Nucleus accumbens (tissue), 56 donors: ENCODE measurements at regions not wholly inside any gene's neighbourhood (a gene's known extent, or its start where the extent isn't known, plus 50 kb on each side); places are given as distances from the start of the nearest gene placed in this dataset.

Experiments used
- DNase-seq, 56 donors: peaks; one replicate each; lab custom pipeline; 2025; lab: John Stamatoyannopoulos, UW

DNA sequence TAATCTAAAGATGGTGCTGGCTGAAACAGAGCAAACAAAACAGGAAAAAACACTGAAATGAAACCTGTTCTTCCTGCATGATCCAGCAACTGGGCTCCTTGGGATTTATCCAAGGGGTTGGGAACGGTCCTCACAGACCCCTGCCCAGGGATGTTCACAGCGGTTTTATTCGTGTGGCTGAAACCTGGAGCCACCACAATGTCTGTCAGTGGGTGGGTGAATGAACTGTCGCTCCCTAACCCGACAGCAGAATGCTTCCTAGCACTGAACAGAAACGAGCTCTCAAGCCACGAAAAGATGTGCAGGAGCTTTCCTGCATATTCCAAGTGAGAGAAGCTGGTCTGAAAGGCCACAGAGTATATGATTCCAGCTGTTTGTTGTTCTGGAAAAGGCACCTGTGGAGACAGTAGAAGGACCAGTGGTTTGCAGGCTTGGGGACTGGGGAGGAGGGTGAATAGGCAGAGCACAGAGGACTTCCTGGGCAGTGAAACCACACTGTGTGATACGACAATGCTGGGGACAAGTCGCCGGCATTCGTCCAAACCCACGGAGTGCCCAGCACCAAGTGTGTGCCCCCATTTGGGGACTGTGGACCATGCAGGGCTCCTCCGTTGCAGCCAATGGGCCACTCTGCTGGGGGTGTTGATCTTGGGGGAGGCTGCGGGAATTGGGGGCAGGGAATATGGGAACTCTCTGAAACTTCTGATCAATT, 73.9 kb downstream of the TEX29 start:
- DNase-seq = no peak

- no peak for DNase-seq
These were observed 75.3 kb downstream of the TEX29 start for GRCh38 chr13:111395511-111396393.

GRCh38 chr13:111396457-111396856, 76.0 kb downstream of the TEX29 start:
- no peak for DNase-seq

DNA sequence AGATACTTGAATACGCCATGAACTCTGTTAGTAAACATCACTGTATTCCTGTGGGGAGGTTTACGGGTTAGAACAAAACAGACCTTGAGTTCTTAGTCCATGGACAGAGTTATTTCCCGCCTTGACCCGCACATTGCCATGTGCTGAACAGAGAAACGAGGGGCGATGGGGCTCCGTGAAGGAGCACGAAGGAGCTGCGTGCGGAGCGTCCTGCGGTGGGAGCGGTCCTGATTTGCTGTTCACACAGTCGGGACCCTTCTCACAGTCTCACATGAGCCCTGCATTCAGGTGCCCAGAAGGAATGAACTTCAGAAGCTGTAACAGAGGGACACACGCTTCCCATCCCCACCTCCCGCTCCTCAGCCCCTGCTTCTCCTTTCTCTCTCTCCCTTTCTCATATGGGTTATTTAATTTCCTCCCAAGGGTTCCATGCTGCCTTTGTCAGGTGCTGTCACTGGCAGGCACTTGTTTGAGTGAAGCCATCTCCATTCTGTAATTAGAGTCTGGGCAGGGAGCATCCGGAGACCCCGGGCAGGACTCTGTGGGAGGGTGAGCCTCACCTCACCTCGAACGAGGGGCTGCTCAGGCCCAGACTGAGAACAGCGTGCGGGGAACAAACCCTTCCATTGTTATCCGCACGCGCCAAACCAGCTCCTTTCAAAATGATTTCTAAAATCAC, 76.9 kb downstream of the TEX29 start:
- no peak for DNase-seq

DNA sequence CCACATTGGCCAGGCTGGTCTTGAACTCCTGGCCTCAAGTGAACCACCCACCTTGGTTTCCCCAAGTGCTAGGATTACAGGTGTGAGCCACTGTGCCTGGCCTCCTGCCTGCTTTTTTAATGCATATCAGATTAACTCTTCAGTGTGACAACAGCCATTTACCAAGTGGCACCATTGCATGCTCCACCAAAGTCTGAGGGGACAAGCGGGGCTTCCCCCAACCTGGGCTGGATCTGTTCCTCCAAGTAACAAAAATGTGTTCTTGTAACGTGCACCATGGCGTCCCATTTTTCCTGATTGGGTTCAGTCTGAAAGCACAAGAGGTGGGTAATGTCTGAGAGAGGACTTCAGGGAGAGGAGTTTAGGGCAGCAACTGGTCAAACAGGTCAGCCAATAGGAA, 77.8 kb downstream of the TEX29 start:
- DNase-seq = no peak

GRCh38 chr13:111398715-111399299, 78.4 kb downstream of the TEX29 start:
- no peak for DNase-seq

DNA sequence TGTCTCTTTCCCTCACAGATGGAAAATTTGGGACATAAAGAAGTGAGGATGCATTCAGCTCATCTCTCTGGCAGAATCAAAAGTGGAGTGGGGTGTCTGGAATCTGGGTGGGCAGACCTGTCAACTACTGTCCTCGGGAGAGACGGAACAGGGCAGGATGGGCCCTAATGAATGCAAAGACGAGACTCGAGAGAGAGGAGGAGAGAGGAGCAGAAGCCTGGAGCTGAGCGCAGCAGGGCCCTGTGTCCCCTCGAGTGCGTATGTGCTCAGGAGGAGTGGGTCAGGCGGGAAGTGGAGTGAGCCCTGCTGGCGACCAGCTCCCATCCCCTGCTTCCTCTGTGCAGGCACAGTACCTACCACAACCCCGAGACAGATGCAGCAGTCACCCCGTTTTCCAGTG, 78.9 kb downstream of the TEX29 start:
- no peak for DNase-seq

DNA sequence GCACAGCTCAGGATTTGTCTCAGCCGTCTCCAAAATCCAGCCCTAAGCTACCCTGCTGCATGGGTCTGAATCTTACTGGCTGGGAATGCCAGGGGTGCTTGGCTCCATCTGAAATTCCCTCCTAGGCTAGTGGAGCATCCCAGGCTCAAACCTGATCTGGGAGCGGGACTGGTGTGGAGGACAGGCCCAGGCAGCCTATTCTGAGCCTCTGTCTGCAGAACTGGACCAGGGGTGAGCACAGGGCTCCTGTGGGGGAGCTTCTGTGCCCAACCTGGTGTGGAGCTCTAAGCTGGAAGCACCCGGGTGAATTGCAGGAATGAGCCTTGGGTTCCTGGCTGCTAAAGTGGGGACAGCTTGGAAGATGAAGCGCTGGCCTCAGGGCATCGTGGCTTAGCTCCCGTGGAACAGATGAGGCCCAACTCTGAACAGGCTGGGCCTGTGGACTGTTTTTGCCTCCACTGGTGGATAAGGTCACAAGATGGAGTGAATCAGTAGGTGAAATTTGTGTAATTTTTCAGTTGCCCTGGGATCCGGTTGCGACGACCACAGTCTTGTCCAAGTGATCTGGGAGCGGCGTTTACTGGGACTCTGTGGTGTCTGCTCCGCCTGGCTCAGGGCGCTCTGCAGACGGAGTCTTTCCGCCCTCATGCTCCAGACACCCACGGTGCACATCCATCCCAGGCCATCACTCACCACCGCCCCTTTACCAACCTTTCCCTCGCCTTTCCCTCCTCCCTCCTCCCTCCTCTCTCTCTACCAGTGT, 79.5 kb downstream of the TEX29 start:
- no peak for DNase-seq

- DNase-seq = no peak
These were observed 80.7 kb downstream of the TEX29 start for GRCh38 chr13:111401151-111401550.

DNA sequence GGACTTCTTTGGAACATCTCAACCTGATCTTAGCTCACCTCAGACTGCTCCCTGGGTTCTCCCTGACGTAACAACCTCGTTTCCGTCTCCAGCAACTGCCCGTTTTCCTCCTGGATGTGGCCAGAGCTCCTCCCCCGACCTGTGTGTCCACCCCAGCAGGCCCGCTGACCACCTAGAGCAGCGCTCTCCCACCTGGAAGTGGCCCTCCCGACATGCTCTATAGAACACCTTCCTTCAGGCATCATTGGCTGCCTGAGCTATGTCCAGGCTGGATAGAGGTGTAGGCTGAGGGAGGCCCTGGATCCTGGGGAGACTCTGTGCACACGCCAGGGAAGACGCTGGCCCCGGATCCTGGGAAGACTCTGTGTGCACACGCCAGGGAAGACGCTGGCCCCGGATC, 81.3 kb downstream of the TEX29 start:
- DNase-seq = no peak

DNA sequence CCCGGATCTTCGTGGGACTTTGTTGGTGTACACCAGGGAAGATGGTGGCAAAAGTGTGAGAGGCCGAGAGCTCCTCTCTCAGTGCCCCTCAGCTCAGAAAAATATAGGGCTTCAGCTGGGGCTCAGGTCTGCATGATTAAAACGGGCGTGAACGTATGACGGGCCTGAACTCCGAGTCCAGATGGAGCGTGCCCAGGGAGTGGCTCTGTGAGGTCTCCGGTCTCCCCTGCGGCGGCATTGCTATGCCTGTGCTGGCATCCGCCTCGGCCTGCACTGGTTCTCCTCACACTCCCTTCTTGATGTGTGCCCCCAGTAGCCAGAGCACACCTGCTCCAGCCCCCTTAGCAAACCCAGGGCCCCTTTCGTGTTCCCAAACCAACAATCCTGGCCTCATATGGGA, 82.0 kb downstream of the TEX29 start:
- no peak for DNase-seq

- no peak for DNase-seq
These were observed 82.8 kb downstream of the TEX29 start for GRCh38 chr13:111403266-111403665.

DNA sequence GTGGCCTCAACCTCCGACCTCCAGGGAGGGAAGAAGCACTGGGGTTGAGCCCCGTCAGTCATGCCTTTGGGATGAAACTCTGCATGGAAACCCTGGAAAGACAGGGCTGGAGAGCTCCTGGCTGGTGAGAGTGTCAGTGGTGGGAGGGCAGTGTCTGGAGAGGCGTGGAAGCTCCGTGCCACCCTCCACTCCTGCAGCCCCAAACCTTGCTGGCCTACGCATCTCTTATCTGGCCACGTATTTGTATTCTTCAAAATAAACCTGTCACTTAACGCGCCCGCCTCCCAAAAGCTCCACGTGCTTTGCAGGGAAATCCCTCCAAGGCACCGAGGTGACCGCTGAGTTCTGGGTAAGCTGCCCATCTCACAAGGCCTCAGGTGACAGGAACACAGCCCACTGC, 84.3 kb downstream of the TEX29 start:
- no peak for DNase-seq

GRCh38 chr13:111406636-111407035, 86.2 kb downstream of the TEX29 start:
- no peak for DNase-seq

GRCh38 chr13:111407381-111408131, 87.1 kb downstream of the TEX29 start:
- DNase-seq = no peak

GRCh38 chr13:111409413-111409812, 89.0 kb downstream of the TEX29 start:
- no peak for DNase-seq

DNA sequence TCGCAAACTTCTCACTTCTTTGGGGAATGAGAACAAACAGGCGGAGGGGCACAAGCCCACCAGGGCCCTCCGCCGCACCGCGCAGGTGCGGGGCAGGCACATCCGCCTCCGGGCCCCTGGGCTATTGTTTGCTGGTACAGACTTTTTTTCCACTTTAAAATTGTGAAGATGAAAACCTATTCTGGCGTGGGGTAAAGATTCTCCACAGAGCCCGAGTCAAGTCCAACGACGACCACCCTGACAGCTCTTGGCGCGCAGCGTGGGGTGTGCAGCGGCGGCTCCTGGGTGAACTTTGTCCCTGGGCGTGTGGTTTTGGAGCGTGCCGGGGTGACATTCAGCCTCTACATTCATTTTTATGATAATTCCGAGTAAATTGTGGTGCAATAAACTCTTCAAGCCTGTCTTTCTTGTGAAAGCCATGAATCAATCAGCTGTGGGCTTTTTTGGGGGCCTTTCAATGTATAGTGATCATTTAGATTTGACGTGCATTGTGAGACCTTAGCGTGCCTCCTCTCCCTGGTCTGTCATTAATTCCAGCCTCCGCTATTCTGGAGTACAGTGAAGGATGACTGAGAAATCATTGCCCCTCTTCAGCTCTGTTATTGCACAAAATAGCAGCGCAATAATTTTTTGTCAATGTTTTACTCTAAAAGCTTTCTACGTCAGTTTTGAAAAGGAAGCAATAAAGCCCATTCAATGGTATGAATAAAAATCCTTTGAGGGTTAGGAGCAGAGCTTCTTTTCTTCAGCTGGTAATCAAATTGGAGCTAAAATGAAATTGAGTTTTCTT, 90.0 kb downstream of the TEX29 start:
- no peak for DNase-seq

- no peak for DNase-seq
These were observed 90.9 kb downstream of the TEX29 start for GRCh38 chr13:111411151-111411858.
